GM23338 (cell line): ENCODE measurements at regions not wholly inside any gene's neighbourhood (a gene's known extent, or its start where the extent isn't known, plus 50 kb on each side); places are given as distances from the start of the nearest gene placed in this dataset.

Experiments used
- CREB1 ChIP-seq: fragments of 250-450 bp; sonication (Bioruptor Pico); IDR thresholded peaks from 2 replicates; pipeline ENCODE4 v1.5.0; 2020; ENCODE audit warnings: low read depth, mild to moderate bottlenecking, moderate library complexity
- ETS1 ChIP-seq: IDR thresholded peaks from 2 replicates; pipeline ENCODE4 v1.6.1; 2016; ENCODE audit warnings: antibody characterized with exemption
- EZH2 ChIP-seq: fragments of 200-600 bp; sonication (generic); IDR thresholded peaks from one replicate; pipeline ENCODE4 v1.8.0; 2017; ENCODE audit warnings: antibody characterized with exemption, mild to moderate bottlenecking, low read depth; ENCODE audit not compliant: unreplicated experiment
- EZH2phosphoT487 ChIP-seq: fragments of 200-600 bp; sonication (generic); IDR thresholded peaks from one replicate; pipeline ENCODE4 v1.8.1; 2018; ENCODE audit warnings: antibody characterized with exemption; ENCODE audit not compliant: unreplicated experiment
- JUNB ChIP-seq: IDR thresholded peaks from one replicate; pipeline ENCODE4 v1.6.1; 2016; ENCODE audit warnings: antibody characterized with exemption; ENCODE audit not compliant: unreplicated experiment
- NANOG ChIP-seq: IDR thresholded peaks from 2 replicates; pipeline ENCODE4 v1.6.1; 2016; ENCODE audit warnings: antibody characterized with exemption, borderline replicate concordance
- POLR2AphosphoS5 ChIP-seq: IDR thresholded peaks from 2 replicates; pipeline ENCODE4 v1.6.1; 2016; ENCODE audit warnings: antibody characterized with exemption, low read depth
- STAT1 ChIP-seq: IDR thresholded peaks from one replicate; pipeline ENCODE4 v1.6.1; 2016; ENCODE audit warnings: antibody characterized with exemption; ENCODE audit not compliant: unreplicated experiment
- ZNF114 ChIP-seq: fragments of 250-450 bp; sonication (Bioruptor Pico); IDR thresholded peaks from 2 replicates; pipeline ENCODE4 v1.5.0; 2020; ENCODE audit warnings: mild to moderate bottlenecking, moderate library complexity
- ZNF331 ChIP-seq: fragments of 250-450 bp; sonication (Bioruptor Pico); IDR thresholded peaks from 2 replicates; pipeline ENCODE4 v1.5.0; 2020; ENCODE audit warnings: low read depth, mild to moderate bottlenecking, moderate library complexity
- TF ChIP-seq, protein P1 (sequence below), 2 experiments: fragments of 200-600 bp in 1 of 2; sonication (generic) in 1 of 2; conservative IDR thresholded peaks; 2 replicates each; pipeline versions ENCODE4 v1.5.1 to v1.6.1; 2016 to 2017; ENCODE audit warnings: antibody characterized with exemption in 2 of 2, low read depth in 2 of 2, mild to moderate bottlenecking in 2 of 2, moderate library complexity in 1 of 2
- TF ChIP-seq, protein P2 (sequence below): IDR thresholded peaks from one replicate; pipeline ENCODE4 v1.6.1; 2018; ENCODE audit warnings: antibody characterized with exemption; ENCODE audit not compliant: unreplicated experiment
- TF ChIP-seq, protein P3 (sequence below): fragments of 250-450 bp; sonication (Bioruptor Pico); IDR thresholded peaks from 2 replicates; pipeline ENCODE4 v1.5.0; 2020; ENCODE audit warnings: mild to moderate bottlenecking, moderate library complexity

- TF ChIP-seq, protein P1, sequence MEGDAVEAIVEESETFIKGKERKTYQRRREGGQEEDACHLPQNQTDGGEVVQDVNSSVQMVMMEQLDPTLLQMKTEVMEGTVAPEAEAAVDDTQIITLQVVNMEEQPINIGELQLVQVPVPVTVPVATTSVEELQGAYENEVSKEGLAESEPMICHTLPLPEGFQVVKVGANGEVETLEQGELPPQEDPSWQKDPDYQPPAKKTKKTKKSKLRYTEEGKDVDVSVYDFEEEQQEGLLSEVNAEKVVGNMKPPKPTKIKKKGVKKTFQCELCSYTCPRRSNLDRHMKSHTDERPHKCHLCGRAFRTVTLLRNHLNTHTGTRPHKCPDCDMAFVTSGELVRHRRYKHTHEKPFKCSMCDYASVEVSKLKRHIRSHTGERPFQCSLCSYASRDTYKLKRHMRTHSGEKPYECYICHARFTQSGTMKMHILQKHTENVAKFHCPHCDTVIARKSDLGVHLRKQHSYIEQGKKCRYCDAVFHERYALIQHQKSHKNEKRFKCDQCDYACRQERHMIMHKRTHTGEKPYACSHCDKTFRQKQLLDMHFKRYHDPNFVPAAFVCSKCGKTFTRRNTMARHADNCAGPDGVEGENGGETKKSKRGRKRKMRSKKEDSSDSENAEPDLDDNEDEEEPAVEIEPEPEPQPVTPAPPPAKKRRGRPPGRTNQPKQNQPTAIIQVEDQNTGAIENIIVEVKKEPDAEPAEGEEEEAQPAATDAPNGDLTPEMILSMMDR (conservative IDR thresholded peaks at IDR 0.05; ENCODE audit: low read depth in 2 of 2), result no peak
- TF ChIP-seq POLR2AphosphoS5 (no peak), EZH2 (no peak), ZNF331 (CRISPR knock-in tag) (no peak), CREB1 (no peak), EZH2phosphoT487 (no peak), ETS1 (no peak), ZNF114 (CRISPR knock-in tag) (no peak), JUNB (no peak), STAT1 (no peak), NANOG (no peak)
- TF ChIP-seq, protein P2, sequence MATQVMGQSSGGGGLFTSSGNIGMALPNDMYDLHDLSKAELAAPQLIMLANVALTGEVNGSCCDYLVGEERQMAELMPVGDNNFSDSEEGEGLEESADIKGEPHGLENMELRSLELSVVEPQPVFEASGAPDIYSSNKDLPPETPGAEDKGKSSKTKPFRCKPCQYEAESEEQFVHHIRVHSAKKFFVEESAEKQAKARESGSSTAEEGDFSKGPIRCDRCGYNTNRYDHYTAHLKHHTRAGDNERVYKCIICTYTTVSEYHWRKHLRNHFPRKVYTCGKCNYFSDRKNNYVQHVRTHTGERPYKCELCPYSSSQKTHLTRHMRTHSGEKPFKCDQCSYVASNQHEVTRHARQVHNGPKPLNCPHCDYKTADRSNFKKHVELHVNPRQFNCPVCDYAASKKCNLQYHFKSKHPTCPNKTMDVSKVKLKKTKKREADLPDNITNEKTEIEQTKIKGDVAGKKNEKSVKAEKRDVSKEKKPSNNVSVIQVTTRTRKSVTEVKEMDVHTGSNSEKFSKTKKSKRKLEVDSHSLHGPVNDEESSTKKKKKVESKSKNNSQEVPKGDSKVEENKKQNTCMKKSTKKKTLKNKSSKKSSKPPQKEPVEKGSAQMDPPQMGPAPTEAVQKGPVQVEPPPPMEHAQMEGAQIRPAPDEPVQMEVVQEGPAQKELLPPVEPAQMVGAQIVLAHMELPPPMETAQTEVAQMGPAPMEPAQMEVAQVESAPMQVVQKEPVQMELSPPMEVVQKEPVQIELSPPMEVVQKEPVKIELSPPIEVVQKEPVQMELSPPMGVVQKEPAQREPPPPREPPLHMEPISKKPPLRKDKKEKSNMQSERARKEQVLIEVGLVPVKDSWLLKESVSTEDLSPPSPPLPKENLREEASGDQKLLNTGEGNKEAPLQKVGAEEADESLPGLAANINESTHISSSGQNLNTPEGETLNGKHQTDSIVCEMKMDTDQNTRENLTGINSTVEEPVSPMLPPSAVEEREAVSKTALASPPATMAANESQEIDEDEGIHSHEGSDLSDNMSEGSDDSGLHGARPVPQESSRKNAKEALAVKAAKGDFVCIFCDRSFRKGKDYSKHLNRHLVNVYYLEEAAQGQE, result no peak
- TF ChIP-seq, protein P3, sequence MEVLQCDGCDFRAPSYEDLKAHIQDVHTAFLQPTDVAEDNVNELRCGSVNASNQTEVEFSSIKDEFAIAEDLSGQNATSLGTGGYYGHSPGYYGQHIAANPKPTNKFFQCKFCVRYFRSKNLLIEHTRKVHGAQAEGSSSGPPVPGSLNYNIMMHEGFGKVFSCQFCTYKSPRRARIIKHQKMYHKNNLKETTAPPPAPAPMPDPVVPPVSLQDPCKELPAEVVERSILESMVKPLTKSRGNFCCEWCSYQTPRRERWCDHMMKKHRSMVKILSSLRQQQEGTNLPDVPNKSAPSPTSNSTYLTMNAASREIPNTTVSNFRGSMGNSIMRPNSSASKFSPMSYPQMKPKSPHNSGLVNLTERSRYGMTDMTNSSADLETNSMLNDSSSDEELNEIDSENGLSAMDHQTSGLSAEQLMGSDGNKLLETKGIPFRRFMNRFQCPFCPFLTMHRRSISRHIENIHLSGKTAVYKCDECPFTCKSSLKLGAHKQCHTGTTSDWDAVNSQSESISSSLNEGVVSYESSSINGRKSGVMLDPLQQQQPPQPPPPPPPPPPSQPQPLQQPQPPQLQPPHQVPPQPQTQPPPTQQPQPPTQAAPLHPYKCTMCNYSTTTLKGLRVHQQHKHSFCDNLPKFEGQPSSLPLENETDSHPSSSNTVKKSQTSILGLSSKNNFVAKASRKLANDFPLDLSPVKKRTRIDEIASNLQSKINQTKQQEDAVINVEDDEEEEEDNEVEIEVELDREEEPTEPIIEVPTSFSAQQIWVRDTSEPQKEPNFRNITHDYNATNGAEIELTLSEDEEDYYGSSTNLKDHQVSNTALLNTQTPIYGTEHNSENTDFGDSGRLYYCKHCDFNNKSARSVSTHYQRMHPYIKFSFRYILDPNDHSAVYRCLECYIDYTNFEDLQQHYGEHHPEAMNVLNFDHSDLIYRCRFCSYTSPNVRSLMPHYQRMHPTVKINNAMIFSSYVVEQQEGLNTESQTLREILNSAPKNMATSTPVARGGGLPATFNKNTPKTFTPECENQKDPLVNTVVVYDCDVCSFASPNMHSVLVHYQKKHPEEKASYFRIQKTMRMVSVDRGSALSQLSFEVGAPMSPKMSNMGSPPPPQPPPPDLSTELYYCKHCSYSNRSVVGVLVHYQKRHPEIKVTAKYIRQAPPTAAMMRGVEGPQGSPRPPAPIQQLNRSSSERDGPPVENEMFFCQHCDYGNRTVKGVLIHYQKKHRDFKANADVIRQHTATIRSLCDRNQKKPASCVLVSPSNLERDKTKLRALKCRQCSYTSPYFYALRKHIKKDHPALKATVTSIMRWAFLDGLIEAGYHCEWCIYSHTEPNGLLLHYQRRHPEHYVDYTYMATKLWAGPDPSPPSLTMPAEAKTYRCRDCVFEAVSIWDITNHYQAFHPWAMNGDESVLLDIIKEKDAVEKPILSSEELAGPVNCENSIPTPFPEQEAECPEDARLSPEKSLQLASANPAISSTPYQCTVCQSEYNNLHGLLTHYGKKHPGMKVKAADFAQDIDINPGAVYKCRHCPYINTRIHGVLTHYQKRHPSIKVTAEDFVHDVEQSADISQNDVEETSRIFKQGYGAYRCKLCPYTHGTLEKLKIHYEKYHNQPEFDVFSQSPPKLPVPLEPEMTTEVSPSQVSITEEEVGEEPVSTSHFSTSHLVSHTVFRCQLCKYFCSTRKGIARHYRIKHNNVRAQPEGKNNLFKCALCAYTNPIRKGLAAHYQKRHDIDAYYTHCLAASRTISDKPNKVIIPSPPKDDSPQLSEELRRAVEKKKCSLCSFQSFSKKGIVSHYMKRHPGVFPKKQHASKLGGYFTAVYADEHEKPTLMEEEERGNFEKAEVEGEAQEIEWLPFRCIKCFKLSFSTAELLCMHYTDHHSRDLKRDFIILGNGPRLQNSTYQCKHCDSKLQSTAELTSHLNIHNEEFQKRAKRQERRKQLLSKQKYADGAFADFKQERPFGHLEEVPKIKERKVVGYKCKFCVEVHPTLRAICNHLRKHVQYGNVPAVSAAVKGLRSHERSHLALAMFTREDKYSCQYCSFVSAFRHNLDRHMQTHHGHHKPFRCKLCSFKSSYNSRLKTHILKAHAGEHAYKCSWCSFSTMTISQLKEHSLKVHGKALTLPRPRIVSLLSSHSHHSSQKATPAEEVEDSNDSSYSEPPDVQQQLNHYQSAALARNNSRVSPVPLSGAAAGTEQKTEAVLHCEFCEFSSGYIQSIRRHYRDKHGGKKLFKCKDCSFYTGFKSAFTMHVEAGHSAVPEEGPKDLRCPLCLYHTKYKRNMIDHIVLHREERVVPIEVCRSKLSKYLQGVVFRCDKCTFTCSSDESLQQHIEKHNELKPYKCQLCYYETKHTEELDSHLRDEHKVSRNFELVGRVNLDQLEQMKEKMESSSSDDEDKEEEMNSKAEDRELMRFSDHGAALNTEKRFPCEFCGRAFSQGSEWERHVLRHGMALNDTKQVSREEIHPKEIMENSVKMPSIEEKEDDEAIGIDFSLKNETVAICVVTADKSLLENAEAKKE (CRISPR knock-in tag), result no peak
These were observed 505.0 kb downstream of the BCOR start for GRCh38 chrX:39592776-39593175.
